NCI-H82 (cell line): ENCODE measurements at regions not wholly inside any gene's neighbourhood (a gene's known extent, or its start where the extent isn't known, plus 50 kb on each side); places are given as distances from the start of the nearest gene placed in this dataset.
"Not testable (repeated sequence)": the region's sequence is repeated elsewhere in the genome, so short reads cannot be mapped to it uniquely, and the experiment has no call there.

Experiments
- DNase-seq: peaks from one replicate; lab custom pipeline; 2025; lab: John Stamatoyannopoulos, UW

DNA sequence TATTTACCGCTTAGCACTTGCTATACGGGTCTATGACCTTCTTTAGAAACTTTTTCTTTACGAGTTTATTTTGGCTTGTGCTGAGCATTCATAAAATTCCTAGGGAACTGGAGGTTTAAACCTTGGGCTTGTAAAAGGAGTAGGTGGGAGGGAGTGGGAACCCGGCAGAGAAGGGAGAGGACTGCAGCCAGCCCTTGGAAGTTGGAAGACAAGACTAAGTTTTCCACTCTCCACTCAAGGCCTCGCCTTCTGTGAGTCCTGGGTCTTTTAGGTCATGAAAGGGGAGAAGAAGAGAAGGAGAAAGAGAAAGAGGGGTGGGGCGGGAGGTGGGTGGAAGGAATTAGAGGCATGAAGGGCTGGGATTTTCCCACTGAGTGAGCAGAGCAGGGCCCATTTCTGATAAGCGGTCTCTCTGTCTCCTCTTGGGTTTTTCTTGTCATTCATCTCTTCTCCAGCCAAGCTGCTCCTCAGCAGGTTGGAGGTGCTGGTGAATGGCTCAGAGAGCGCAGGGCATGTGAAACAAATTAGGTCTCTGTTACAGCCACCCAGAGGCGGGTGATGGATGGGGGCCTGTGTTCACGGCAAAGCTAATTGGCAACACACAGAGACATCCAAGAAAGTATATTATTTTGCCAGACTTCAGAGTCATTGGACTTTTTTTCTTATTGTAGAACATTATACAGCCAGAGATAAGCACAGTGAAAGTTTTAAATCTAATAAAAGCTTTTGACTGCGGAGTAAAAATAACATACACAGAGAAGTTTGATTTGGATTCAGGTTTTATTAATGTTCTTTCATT is 247.3 kb downstream of the FOXD2 start:
- DNase-seq: no peak

GRCh38 chr1:47685763-47686066 is 247.9 kb downstream of the FOXD2 start:
- no peak for DNase-seq

- no peak for DNase-seq
Measured at GRCh38 chr1:47686731-47687630, 249.1 kb downstream of the FOXD2 start.

- DNase-seq: no peak
Measured at GRCh38 chr1:47687631-47688460, 250.0 kb downstream of the FOXD2 start.

DNA sequence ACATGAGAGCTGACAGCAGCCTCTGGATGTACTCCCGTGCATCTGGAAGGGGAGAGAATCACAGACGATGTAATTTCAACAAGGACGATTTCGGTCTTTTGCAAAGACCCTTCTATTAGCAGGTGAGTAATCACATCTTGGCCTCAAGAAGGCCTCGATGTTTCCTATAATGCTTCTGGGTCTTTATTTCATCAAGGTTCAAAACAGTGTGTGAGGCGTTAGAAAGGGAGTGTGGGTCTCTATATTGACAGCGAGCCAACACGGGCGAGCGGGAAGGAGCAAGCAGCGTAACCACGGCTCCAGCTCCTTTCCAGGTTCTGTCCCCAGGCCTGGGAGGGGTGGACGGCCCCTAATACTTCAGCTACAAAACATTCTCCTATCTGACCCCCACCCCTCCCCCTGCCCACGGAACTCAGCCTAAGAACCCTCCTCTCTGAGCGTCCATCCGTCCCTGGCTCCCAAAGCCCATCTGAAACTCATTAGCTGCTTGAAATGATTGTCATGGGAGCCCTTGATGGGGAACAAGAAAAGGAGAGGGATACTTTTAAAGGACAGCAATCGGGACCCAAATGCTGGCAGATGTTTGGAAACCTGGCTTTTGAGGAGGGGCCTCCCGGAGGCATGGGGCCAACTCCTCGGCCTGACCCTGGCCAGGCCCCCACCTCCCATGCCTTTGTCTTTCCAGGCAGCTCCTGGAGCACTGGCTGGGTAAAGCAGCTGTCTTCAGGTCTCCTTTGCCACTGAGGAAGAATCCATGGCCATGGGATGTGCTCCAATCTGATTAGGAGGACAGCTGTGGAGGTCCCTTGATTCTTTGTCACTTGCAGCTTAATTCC is 250.8 kb downstream of the FOXD2 start:
- no peak for DNase-seq

DNA sequence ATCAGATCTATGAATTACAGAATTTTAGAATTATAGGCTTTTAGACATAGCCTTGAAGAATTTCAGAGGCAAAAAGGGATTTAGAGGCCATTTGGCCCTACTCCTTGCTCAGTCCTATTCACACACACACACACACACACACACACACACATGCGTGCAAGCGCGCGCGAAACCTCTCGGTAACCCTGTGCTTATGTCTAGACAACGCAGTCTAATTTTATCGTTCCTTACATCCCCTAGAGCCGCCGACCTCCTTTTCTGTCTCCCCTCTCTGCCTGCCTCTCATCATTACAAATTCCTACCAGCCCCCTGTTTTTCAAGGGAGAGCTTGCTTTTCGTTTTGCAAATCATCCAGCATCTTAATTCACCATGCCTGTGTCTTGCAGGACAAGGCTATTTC is 252.1 kb downstream of the FOXD2 start:
- DNase-seq: no peak

- DNase-seq: peak; percentile 17
Measured at GRCh38 chr1:47690341-47691250, 252.8 kb downstream of the FOXD2 start.

DNA sequence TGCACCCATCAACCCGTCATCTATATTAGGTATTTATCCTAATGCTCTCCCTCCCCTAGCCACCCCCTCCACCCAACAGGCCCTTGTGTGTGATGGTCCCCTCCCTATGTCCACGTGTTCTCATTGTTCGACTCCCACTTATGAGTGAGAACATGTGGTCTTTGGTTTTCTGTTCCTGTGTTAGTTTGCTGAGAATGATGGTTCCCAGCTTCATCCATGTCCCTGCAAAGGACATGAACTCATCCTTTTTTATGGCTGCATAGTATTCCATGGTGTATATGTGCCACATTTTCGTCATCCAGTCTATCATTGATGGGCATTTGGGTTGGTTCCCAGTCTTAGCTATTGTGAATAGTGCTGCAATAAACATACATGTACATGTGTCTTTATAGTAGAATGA is 253.4 kb downstream of the FOXD2 start:
- DNase-seq: not testable (repeated sequence)

- no peak for DNase-seq
Measured at GRCh38 chr1:47692196-47692595, 254.4 kb downstream of the FOXD2 start.

DNA sequence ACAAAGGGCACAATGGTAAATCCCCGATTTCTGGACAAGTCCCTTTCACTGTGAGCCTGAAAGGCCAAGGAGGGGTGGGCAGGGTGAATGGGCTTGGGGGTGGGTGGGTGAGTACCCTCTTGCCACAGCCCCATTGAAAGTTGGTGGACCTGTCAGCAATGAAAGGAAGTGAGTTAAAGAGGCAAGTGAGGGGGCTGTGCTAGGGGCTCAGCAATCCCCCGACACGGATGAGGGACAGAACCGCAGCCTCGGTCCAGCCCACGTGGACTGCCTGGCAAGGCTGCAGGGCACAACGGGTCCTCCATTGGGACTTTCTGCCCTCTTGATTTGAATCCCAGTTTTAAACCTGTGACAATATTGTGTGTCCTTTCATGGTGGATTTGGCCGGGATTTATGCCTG is 255.3 kb downstream of the FOXD2 start:
- DNase-seq: no peak

DNA sequence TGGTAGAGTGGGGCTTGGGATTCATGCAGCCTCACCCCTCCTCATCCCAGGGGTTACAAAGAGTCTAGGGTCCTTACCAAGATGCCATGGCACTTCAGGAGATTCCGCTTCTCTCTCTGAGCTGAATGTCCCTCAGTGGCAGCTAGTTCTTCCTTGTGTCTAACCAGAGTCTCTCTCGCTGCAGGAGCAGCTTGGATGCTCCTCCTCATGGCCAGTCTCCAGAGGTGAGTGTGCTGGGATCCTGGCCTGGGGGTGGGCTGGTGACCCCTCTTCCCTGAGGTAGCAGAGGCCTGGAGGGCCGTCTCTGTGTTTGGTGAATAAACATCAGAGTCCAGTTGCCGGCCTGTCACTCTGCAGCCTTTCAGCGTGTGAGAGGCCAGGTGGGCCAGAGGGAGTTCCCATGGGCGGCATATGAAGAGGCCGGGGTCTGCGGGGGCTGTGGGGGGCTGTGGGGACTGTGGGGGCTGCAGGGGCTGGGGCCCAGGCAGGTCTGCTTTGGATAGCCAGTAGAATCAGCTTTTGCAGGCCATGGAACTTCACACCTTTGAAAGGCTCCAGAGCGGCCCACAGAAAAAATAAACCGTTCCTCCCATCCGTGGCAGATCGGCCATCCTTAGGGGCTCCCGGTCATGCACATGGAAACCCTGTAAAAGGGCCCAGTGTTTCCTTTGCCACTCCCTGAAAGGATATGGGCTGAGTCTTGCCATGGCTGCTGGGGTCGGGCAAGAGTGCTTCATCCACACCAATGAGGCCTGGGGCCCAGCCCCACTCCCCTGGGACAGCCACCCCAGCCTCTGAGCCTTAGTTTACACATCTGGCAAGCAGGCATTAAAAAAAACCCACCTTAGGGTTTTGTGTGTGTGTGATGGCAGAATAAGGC is 256.4 kb downstream of the FOXD2 start:
- DNase-seq: no peak

DNA sequence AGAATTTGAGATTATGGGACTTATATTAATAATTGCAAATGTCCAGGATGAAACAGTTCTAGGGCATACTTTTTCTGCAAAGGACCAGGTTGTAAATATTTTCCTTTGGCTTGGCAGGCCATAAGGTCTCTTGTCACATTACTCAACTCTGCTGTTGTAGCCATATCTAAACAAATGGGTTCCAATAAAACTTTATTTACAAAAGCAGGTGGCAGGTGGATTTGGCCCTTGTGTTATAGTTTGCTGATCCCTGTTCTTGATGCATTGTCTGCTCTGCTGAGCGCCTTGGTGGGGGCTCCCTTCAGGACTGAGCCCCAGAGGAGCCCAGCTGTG is 258.5 kb downstream of the FOXD2 start:
- DNase-seq: no peak

- no peak for DNase-seq
Measured at GRCh38 chr1:47696737-47697441, 259.0 kb downstream of the FOXD2 start.

- DNase-seq: no peak
Measured at GRCh38 chr1:47697616-47698335, 259.9 kb downstream of the FOXD2 start.

GRCh38 chr1:47699492-47700235 is 261.8 kb downstream of the FOXD2 start:
- no peak for DNase-seq

DNA sequence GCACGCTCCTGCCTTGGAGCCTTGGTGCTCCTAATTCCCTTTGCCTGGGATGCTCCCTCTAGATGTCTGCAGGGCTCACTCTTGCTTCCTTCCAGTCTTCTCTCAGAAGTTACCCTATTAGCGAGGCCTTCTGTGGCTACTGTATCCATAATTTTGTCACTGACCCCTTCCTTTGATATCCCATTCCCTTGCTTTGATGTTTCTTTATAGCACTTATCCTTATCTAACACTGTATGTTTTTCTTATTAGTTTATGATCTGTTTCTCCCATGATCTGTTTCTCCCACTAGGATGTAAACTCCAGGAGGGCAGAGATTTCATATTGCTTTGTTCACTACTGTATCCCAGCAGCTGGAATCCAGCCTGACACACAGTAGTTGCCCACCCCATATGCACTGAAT is 263.4 kb downstream of the FOXD2 start:
- DNase-seq: no peak

GRCh38 chr1:47701741-47702515 is 264.1 kb downstream of the FOXD2 start:
- DNase-seq: no peak
